Chondrocyte (in vitro differentiated cells): ENCODE measurements at regions not wholly inside any gene's neighbourhood (a gene's known extent, or its start where the extent isn't known, plus 50 kb on each side); places are given as distances from the start of the nearest gene placed in this dataset.
A peak's percentile ranks its signal among the peaks of the same experiment; 100 is the strongest.
"Not testable (repeated sequence)": the region's sequence is repeated elsewhere in the genome, so short reads cannot be mapped to it uniquely, and the experiment has no call there.

Experiments used
- DNase-seq: peaks from one replicate; pipeline ENCODE4 v3.0.0; 2021; ENCODE audit warnings: mixed read lengths, low spot score
- H3K27ac Mint-ChIP-seq: one replicate; pipeline ENCODE4 v1.8.0; 2021; ENCODE audit warnings: mild to moderate bottlenecking, moderate library complexity, mixed read lengths; ENCODE audit not compliant: unreplicated experiment
- H3K27me3 Mint-ChIP-seq: 2 replicates; pipeline ENCODE4 v1.8.0; 2021; ENCODE audit warnings: low read depth, mixed read lengths
- H3K36me3 Mint-ChIP-seq: 2 replicates; pipeline ENCODE4 v1.8.0; 2021; ENCODE audit warnings: low read depth, mixed read lengths
- H3K4me1 Mint-ChIP-seq: 2 replicates; pipeline ENCODE4 v1.8.0; 2021; ENCODE audit warnings: low read depth, mild to moderate bottlenecking, mixed read lengths
- H3K4me3 Mint-ChIP-seq: one replicate; pipeline ENCODE4 v1.8.0; 2021; ENCODE audit warnings: mild to moderate bottlenecking, moderate library complexity, mixed read lengths; ENCODE audit not compliant: unreplicated experiment
- H3K9me3 Mint-ChIP-seq: 2 replicates; pipeline ENCODE4 v1.8.0; 2021; ENCODE audit warnings: low read depth, mixed read lengths
- TF ChIP-seq, protein P1 (sequence below): fragments of 200-600 bp; sonication (generic); IDR thresholded peaks from 2 replicates; pipeline ENCODE4 v1.5.0; 2021; ENCODE audit warnings: antibody characterized with exemption, mild to moderate bottlenecking, moderate library complexity

DNA sequence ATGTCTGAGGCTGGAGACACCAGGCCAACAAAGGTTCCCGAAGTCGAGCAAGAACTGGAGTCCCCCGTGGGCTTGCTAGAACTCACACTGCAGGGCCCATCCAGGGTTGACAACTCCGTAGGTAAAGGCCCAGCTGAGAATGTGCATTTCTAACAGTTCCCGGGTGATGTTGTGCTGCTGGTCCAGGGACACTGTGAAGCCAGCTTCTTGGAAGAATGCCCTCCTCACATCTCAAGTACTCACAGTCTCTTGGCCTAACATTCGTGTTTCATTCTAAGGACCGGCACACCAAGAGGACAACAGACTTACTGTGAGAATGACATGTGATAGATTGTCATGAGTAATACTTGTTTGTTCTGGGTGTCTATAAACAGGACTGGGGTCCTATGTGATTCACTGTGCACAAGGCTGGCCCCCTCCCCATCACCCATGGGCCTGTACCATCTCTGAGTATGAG is 682.3 kb upstream of the IGFBP3 start:
- Mint-ChIP-seq H3K27me3 (no peaks in the 10 kb centered on the region), H3K27ac (peak overlapping the region; percentile 95), H3K4me1 (peaks cover 30% of the 10 kb centered on the region), H3K36me3 (peaks cover 2% of the 10 kb centered on the region), H3K9me3 (no peaks in the 10 kb centered on the region), H3K4me3 (no peak overlapping the region)
- no peak for DNase-seq
- TF ChIP-seq, protein P1, sequence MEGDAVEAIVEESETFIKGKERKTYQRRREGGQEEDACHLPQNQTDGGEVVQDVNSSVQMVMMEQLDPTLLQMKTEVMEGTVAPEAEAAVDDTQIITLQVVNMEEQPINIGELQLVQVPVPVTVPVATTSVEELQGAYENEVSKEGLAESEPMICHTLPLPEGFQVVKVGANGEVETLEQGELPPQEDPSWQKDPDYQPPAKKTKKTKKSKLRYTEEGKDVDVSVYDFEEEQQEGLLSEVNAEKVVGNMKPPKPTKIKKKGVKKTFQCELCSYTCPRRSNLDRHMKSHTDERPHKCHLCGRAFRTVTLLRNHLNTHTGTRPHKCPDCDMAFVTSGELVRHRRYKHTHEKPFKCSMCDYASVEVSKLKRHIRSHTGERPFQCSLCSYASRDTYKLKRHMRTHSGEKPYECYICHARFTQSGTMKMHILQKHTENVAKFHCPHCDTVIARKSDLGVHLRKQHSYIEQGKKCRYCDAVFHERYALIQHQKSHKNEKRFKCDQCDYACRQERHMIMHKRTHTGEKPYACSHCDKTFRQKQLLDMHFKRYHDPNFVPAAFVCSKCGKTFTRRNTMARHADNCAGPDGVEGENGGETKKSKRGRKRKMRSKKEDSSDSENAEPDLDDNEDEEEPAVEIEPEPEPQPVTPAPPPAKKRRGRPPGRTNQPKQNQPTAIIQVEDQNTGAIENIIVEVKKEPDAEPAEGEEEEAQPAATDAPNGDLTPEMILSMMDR = no peak

DNA sequence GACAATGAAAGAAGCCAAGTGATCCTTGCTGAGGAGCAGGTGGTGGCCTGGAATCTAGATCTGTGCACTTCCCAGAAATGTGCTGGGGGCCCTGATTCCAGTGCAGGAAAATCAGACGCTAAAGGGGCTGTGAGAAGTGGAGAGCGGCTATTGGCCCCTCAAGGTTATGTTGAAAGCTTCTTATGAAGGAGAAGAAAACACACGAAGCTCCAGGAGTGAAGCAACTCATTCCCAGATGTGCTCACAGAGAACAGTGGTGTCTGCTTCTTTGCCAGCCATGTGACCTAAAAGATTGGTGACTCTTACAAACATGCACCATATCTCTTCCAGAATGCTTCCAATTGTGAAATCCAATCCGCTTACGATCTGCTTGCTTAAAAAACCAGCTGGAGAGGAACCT is 679.3 kb upstream of the IGFBP3 start:
- DNase-seq = no peak
- TF ChIP-seq, protein P1 = no peak
- Mint-ChIP-seq H3K27me3 (no peaks in the 10 kb centered on the region), H3K27ac (no peak overlapping the region), H3K4me1 (peaks cover 30% of the 10 kb centered on the region), H3K9me3 (peaks cover 2% of the 10 kb centered on the region), H3K36me3 (peaks cover 4% of the 10 kb centered on the region), H3K4me3 (no peak overlapping the region)

DNA sequence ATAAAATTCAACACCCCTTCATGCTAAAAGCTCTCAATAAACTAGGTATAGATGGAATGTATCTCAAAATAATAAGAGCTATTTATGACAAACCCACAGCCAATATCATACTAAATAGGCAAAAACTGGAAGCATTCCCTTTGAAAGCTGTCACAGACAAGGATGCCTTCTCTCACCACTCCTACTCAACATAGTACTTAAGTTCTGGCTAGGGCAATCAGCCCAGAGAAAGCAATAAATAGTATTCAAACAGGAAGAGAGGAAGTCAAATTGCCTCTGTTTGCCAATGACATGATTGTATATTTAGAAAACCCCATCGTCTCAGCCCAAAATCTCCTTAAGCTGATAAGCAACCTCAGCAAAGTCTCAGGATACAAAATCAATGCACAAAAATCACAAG is 673.8 kb upstream of the IGFBP3 start:
- not testable (repeated sequence) for H3K4me3 Mint-ChIP-seq, H3K27me3 Mint-ChIP-seq, H3K27ac Mint-ChIP-seq, DNase-seq
- Mint-ChIP-seq H3K9me3 (peaks cover 16% of the 10 kb centered on the region), H3K4me1 (peaks cover 12% of the 10 kb centered on the region), H3K36me3 (peaks cover 20% of the 10 kb centered on the region)

DNA sequence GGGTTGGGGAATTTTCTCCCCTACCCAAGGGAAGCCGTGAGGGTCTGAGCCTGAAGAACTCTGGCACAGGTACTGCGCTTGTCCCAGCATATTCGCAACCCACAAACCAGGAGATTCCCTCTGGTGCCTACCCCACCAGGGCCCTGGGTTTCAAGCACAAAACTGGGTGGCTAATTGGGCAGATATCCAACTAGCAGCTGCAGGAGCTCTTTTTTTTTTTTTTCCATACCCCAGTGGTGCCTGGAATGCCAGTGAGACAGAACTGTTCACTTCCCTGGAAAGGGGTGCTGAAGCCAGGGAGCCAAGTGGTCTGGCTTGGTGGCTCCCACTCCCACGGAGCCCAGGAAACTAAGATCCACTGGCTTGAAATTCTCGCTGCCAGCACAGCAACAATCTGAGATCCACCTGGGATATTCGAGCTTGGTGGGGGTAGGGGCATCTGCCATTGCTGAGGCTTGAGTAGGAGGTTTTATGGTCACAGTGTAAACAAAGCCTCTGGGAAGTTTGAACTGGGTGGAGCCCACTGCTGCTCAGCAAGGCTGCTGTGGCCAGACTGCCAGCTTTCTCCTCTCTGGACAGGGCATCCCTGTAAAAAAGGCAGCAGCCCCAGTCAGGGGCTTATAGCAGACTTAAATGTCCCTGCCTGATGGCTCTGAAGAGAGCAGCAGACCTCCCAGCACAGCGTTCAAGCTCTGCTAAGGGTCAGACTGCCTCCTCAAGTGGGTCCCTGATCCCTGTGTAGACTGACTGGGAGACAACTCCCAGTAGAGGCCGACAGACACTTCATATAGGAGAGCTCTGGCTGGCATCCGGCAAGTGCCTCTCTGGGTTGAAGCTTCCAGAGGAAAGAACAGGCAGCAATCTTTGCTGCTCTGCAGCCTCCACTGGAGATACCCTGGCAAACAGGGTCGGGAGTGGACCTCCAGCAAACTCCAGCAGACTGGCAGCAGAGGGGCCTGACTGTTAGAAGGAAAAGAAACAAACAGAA is 670.1 kb upstream of the IGFBP3 start:
- DNase-seq, H3K27me3 Mint-ChIP-seq, H3K4me3 Mint-ChIP-seq, H3K27ac Mint-ChIP-seq: not testable (repeated sequence)
- H3K36me3 Mint-ChIP-seq = peaks cover 18% of the 10 kb centered on the region
- H3K9me3 Mint-ChIP-seq = peaks cover 16% of the 10 kb centered on the region
- peaks cover 12% of the 10 kb centered on the region for H3K4me1 Mint-ChIP-seq
- TF ChIP-seq, protein P1 = peak; percentile 32

DNA sequence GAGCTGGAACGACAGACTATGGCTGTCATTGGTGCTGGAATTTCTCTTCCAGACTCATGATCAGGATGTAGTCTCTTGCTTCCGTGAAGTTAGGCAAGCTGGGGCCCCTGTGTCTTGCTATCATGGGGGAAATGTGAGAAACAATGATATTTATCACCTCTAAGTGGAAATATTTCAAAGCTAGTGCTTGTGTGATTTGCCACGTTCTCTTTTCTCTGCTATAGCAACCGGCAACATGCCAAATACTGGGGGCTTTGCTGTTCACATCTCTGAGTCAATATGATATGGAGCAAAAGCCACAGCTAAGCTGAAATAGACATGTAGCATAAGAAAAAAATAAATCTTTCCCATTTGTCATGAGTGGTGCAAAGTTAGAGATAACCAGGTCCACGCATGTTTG is 668.2 kb upstream of the IGFBP3 start:
- H3K4me1 Mint-ChIP-seq = peaks cover 12% of the 10 kb centered on the region
- H3K27ac Mint-ChIP-seq = no peak overlapping the region
- peaks cover 13% of the 10 kb centered on the region for H3K9me3 Mint-ChIP-seq
- no peak for DNase-seq
- H3K27me3 Mint-ChIP-seq = no peaks in the 10 kb centered on the region
- peaks cover 12% of the 10 kb centered on the region for H3K36me3 Mint-ChIP-seq
- no peak overlapping the region for H3K4me3 Mint-ChIP-seq
- TF ChIP-seq, protein P1 = no peak
